ENCODE measurements at regions not wholly inside any gene's neighbourhood (a gene's known extent, or its start where the extent isn't known, plus 50 kb on each side); places are given as distances from the start of the nearest gene placed in this dataset.

DNA sequence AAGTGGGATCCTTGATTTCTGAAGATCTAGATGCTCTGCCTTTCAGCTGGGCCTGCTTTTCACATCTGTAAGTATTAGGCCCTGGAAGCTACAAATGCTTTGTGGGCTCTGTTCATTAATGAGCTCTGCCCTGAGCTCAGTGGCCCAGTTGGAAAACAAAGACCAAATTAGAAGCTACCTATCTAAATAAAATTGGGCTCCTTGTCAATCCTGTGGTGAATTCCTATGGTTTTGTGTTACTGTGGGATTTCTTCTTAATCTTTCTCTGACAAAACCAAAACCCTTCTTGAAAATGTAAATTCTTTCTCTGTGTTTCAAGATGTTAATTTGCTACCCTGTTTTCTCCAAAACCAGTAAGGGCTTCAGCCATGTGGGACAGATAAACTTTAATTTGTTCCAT lies 219.0 kb upstream of the HS6ST1 start:
- TF ChIP-seq, protein P1, sequence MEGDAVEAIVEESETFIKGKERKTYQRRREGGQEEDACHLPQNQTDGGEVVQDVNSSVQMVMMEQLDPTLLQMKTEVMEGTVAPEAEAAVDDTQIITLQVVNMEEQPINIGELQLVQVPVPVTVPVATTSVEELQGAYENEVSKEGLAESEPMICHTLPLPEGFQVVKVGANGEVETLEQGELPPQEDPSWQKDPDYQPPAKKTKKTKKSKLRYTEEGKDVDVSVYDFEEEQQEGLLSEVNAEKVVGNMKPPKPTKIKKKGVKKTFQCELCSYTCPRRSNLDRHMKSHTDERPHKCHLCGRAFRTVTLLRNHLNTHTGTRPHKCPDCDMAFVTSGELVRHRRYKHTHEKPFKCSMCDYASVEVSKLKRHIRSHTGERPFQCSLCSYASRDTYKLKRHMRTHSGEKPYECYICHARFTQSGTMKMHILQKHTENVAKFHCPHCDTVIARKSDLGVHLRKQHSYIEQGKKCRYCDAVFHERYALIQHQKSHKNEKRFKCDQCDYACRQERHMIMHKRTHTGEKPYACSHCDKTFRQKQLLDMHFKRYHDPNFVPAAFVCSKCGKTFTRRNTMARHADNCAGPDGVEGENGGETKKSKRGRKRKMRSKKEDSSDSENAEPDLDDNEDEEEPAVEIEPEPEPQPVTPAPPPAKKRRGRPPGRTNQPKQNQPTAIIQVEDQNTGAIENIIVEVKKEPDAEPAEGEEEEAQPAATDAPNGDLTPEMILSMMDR (conservative IDR thresholded peaks at IDR 0.05; ENCODE audit: low read depth, low read length) = no peak
- no peak overlapping the region for H3K4me3 ChIP-seq (ENCODE audit: low read depth, low read length)
- no peak for DNase-seq (ENCODE audit: low read depth)

GRCh38 chr2:128538396-128538795 lies 219.7 kb upstream of the HS6ST1 start:
- no peak overlapping the region for H3K4me3 ChIP-seq (ENCODE audit: low read depth, low read length)
- TF ChIP-seq, protein P1 (conservative IDR thresholded peaks at IDR 0.05; ENCODE audit: low read depth, low read length) = no peak
- DNase-seq (ENCODE audit: low read depth) = no peak

GRCh38 chr2:128540670-128541069 lies 222.0 kb upstream of the HS6ST1 start:
- TF ChIP-seq, protein P1 (conservative IDR thresholded peaks at IDR 0.05; ENCODE audit: low read depth, low read length) = no peak
- no peak overlapping the region for H3K4me3 ChIP-seq (ENCODE audit: low read depth, low read length)
- no peak for DNase-seq (ENCODE audit: low read depth)

GRCh38 chr2:128541448-128541847 lies 222.8 kb upstream of the HS6ST1 start:
- TF ChIP-seq, protein P1 (conservative IDR thresholded peaks at IDR 0.05; ENCODE audit: low read depth, low read length) = no peak
- no peak for DNase-seq (ENCODE audit: low read depth)
- H3K4me3 ChIP-seq (ENCODE audit: low read depth, low read length) = no peak overlapping the region

DNA sequence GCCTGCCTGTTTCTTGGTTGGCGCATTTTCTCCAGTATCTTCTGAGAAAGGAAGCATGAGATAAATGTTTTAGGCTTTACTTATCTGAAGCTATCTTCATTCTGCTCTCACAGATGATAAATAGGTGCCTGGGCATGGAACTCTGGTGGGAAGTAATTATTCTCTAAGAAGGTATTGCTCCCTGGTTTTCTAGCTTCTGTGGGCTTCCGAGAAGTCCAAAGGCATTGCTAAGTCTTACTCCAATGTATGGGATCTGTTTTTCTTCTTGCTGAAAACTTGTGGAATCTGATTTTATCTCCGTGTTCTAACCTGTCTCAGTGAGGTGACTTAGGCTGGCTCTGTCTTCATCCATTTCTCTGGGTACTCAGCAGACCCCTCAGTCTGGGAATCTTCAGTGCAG lies 224.4 kb upstream of the HS6ST1 start:
- TF ChIP-seq, protein P1 (conservative IDR thresholded peaks at IDR 0.05; ENCODE audit: low read depth, low read length) = no peak
- no peak for DNase-seq (ENCODE audit: low read depth)
- no peak overlapping the region for H3K4me3 ChIP-seq (ENCODE audit: low read depth, low read length)

- TF ChIP-seq, protein P1 (conservative IDR thresholded peaks at IDR 0.05; ENCODE audit: low read depth, low read length) = peak; percentile 6
- DNase-seq (ENCODE audit: low read depth) = no peak
- no peak overlapping the region for H3K4me3 ChIP-seq (ENCODE audit: low read depth, low read length)
These were observed 225.0 kb upstream of the HS6ST1 start for GRCh38 chr2:128543646-128544045.

GRCh38 chr2:128544321-128545037 lies 225.8 kb upstream of the HS6ST1 start:
- no peak overlapping the region for H3K4me3 ChIP-seq (ENCODE audit: low read depth, low read length)
- no peak for DNase-seq (ENCODE audit: low read depth)
- TF ChIP-seq, protein P1 (conservative IDR thresholded peaks at IDR 0.05; ENCODE audit: low read depth, low read length) = no peak

All from choroid plexus epithelial cell (primary cell).